K562 (cell line): ENCODE measurements at regions not wholly inside any gene's neighbourhood (a gene's known extent, or its start where the extent isn't known, plus 50 kb on each side); places are given as distances from the start of the nearest gene placed in this dataset.

Source experiments
- ATAC-seq: fragments of 200-7000 bp; cut with Tn5 transposase; 3 replicates; pipeline ENCODE4 v1.9.1; 2020; ENCODE audit warnings: moderate library complexity
- BruUV-seq: library from RNA; stranded (reverse); fragments of 400-500 nt; replicated peaks from 2 replicates; lab custom pipeline; 2021; lab: Mats Ljungman, UMichigan
- CTCF ChIA-PET: fragments of 300-600 bp; formaldehyde crosslinking; extraction: SDS; loops from one replicate; lab custom pipeline; 2021; ENCODE audit warnings: low intra/inter-chr PET ratio; lab: Yijun Ruan, JAX
- POLR2A ChIA-PET: fragments of 300-600, 350-650 bp; sonication (Branson Sonifier 250); formaldehyde crosslinking; extraction: SDS; loops from one replicate; lab custom pipeline; 2021; ENCODE audit warnings: antibody characterized with exemption, inconsistent platforms; lab: Yijun Ruan, JAX
- DNase-seq, 4 experiments: peaks; one replicate each; pipeline versions ENCODE4 v3.0.0 to v3.0.0-alpha.2; 2011 to 2018; ENCODE audit warnings: low spot score in 3 of 4, mixed read lengths in 3 of 4; ENCODE audit errors: extremely low read depth in 1 of 4
- FAIRE-seq: peaks from 2 replicates; lab custom pipeline; 2011; peaks lifted over from hg19 to GRCh38; lab: Jason Lieb, UNC
- H2AFZ ChIP-seq: 2 replicates; pipeline ENCODE4 v1.6.0; 2011; ENCODE audit warnings: low read depth, low read length, control low read depth, inconsistent platforms
- H3K27ac ChIP-seq: fragments of 200-600 bp; 3 replicates; pipeline ENCODE4 v1.8.0; 2011; ENCODE audit warnings: low read depth, mild to moderate bottlenecking, control low read depth, inconsistent platforms, low read length, moderate library complexity, mixed read lengths; ENCODE audit errors: extremely low read depth
- H3K27me3 ChIP-seq, 2 experiments: fragments of 300-600 bp in 1 of 2; 2 replicates in 1 of 2; 3 replicates in 1 of 2; pipeline versions ENCODE4 v1.6.0 to v1.8.0; 2011; ENCODE audit warnings: inconsistent platforms in 2 of 2, low read length in 2 of 2, mild to moderate bottlenecking in 1 of 2, mixed read lengths in 1 of 2, moderate library complexity in 1 of 2; ENCODE audit not compliant: control insufficient read depth in 2 of 2, insufficient read depth in 2 of 2
- H3K36me3 ChIP-seq: fragments of 300-600 bp; 3 replicates; pipeline ENCODE4 v1.8.0; 2011; ENCODE audit warnings: mild to moderate bottlenecking, low read length, inconsistent platforms; ENCODE audit not compliant: control insufficient read depth, insufficient read depth
- H3K4me1 ChIP-seq, 2 experiments: fragments of 200-600 bp in 1 of 2; replicated peaks in 1 of 2; 2 replicates in 1 of 2; 3 replicates in 1 of 2; pipeline versions ENCODE4 v1.5.1 to v1.8.0; 2011; ENCODE audit warnings: inconsistent platforms in 2 of 2, low read length in 2 of 2, mild to moderate bottlenecking in 1 of 2, mixed read lengths in 1 of 2, moderate library complexity in 1 of 2; ENCODE audit not compliant: control insufficient read depth in 2 of 2, insufficient read depth in 2 of 2
- H3K4me2 ChIP-seq: 2 replicates; pipeline ENCODE4 v1.6.1; 2011; ENCODE audit warnings: low read length, control low read depth, inconsistent platforms, mixed read lengths; ENCODE audit not compliant: insufficient read depth
- H3K4me3 ChIP-seq: fragments of 200-600 bp; sonication (generic), shearing (Covaris generic); 2 replicates; pipeline ENCODE4 v1.5.1; 2016; ENCODE audit warnings: control low read depth, inconsistent platforms
- H3K79me2 ChIP-seq: fragments of 200-600 bp; 3 replicates; pipeline ENCODE4 v1.8.0; 2011; ENCODE audit warnings: low read length, inconsistent platforms; ENCODE audit not compliant: control insufficient read depth, insufficient read depth
- H3K9ac ChIP-seq, 2 experiments: 2 replicates each; pipeline versions ENCODE4 v1.6.0 to v1.6.1; 2011; ENCODE audit warnings: low read depth in 2 of 2, low read length in 2 of 2, control low read depth in 1 of 2, inconsistent platforms in 1 of 2, mild to moderate bottlenecking in 1 of 2, mixed read lengths in 1 of 2; ENCODE audit not compliant: insufficient read depth in 1 of 2
- H3K9me1 ChIP-seq: one replicate; pipeline ENCODE4 v1.6.0; 2011; ENCODE audit warnings: inconsistent platforms, mild to moderate bottlenecking, low read length, moderate library complexity; ENCODE audit not compliant: control insufficient read depth, insufficient read depth
- H3K9me3 ChIP-seq: replicated peaks from 2 replicates; pipeline ENCODE4 v1.5.1; 2011; ENCODE audit warnings: low read depth, low read length, inconsistent platforms; ENCODE audit not compliant: control insufficient read depth, insufficient read depth
- H4K20me1 ChIP-seq: replicated peaks from 2 replicates; pipeline ENCODE4 v1.6.1; 2011; ENCODE audit warnings: low read length, inconsistent platforms, mixed read lengths; ENCODE audit not compliant: control insufficient read depth, insufficient read depth
- CBX3 ChIP-seq, 2 experiments: IDR thresholded peaks; 1 replicate in 1 of 2; 2 replicates in 1 of 2; pipeline ENCODE4 v1.6.1; 2012; ENCODE audit warnings: inconsistent platforms in 2 of 2, low read length in 2 of 2, borderline replicate concordance in 1 of 2, control low read depth in 1 of 2
- KLF13 ChIP-seq: fragments of 450-650 bp; IDR thresholded peaks from 2 replicates; pipeline ENCODE4 v1.6.1; 2016; ENCODE audit warnings: missing genetic modification characterization, low read depth, mild to moderate bottlenecking, missing compliant biosample characterization, moderate library complexity, borderline replicate concordance
- POLR2H ChIP-seq: IDR thresholded peaks from 2 replicates; pipeline ENCODE4 v1.6.1; 2016; ENCODE audit warnings: missing genetic modification characterization, low read depth, mild to moderate bottlenecking, control low read depth, missing compliant biosample characterization, moderate library complexity
- PTRF ChIP-seq: fragments of 450-650 bp; IDR thresholded peaks from 2 replicates; pipeline ENCODE4 v1.6.1; 2016; ENCODE audit warnings: mild to moderate bottlenecking, missing genetic modification characterization, missing compliant biosample characterization
- SIN3A ChIP-seq, 2 experiments: fragments of 150-350 bp in 1 of 2; IDR thresholded peaks; 2 replicates each; pipeline ENCODE4 v1.6.1; 2011 to 2016; ENCODE audit warnings: borderline replicate concordance in 2 of 2, low read depth in 2 of 2, low read length in 2 of 2, mild to moderate bottlenecking in 2 of 2, moderate library complexity in 2 of 2; ENCODE audit not compliant: control insufficient read depth in 1 of 2
- ZC3H11A ChIP-seq: IDR thresholded peaks from 2 replicates; pipeline ENCODE4 v1.6.1; 2012; ENCODE audit warnings: low read depth, low read length, improper control_type of control experiment
- ZFPM2 ChIP-seq: fragments of 250-450 bp; sonication (Bioruptor Pico); IDR thresholded peaks from 2 replicates; pipeline ENCODE4 v1.5.1; 2022; ENCODE audit warnings: mild to moderate bottlenecking
- ZNF184 ChIP-seq: sonication (generic); formaldehyde crosslinking; IDR thresholded peaks from 2 replicates; pipeline ENCODE4 v1.5.0; 2020; ENCODE audit warnings: missing genetic modification reagents
- WGBS: fragments of 100-300 bp; shearing (Covaris generic); methylation state at CpG from one replicate; pipeline ENCODE4 v1.1.6; 2016; ENCODE audit warnings: low coverage, mixed read lengths; ENCODE audit not compliant: insufficient coverage; ENCODE audit errors: missing lambda C conversion rate; 5-methylcytosine and 5-hydroxymethylcytosine counted together
- in situ Hi-C: fragments of 300-500 bp; cut with MboI; formaldehyde crosslinking; loops from 4 replicates; pipeline ENCODE4 v1.15.0; 2018; ENCODE audit warnings: inconsistent platforms, mixed read lengths
- intact Hi-C: fragments of 100-400 bp; cut with micrococcal nuclease; formaldehyde crosslinking; loops from 2 replicates; pipeline ENCODE4 v1.14.2; 2022
- TF ChIP-seq, protein P1 (sequence below): fragments of 450-650 bp; IDR thresholded peaks from 2 replicates; pipeline ENCODE4 v1.6.1; 2018; ENCODE audit warnings: mild to moderate bottlenecking, low read depth; ENCODE audit not compliant: partially characterized antibody
- TF ChIP-seq, protein P2 (sequence below): fragments of 450-650 bp; IDR thresholded peaks from 2 replicates; pipeline ENCODE4 v1.6.1; 2016; ENCODE audit warnings: borderline replicate concordance

DNA sequence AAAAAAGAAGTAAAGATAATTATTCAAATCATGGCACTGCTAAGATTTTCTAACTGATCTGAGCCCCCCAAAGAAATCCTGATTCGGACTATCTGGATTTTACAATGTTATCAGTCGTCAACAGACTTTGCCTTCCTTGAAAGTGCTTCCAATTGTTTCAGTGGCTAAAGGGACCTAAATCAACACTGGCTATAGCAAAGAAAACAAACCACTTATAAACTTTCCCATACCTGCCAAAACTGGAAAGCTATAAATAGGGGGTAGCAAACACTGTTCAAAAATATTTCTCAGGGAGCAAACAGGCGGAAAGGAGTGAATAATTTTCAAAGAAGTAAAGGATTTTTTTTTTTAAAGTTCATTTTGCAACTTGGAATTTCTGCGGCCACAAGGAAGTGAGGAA, 105.6 kb upstream of the LIFR start:
- Histone ChIP-seq H3K9me3 (no peaks in the 10 kb centered on the region), H3K27me3 (0 out of 5 replicates have a peak, but pooled peaks cover 0 to 6% of the 10 kb centered on the region in 2 experiments), H3K4me3 (no peak overlapping the region)
- in situ Hi-C loops = loop anchor here (5.0 kb wide), 1 partner anchor 225 kb away; no protein-coding TSS in a partner anchor
- no TSS peak for BruUV-seq
- no peak for ATAC-seq
- TF ChIP-seq POLR2H (tag) = no peak
- TF ChIP-seq KLF13 (tag) = no peak
- TF ChIP-seq PTRF = no peak
- no peak for TF ChIP-seq ZC3H11A
- no peak for TF ChIP-seq ZFPM2
- TF ChIP-seq, protein P1, sequence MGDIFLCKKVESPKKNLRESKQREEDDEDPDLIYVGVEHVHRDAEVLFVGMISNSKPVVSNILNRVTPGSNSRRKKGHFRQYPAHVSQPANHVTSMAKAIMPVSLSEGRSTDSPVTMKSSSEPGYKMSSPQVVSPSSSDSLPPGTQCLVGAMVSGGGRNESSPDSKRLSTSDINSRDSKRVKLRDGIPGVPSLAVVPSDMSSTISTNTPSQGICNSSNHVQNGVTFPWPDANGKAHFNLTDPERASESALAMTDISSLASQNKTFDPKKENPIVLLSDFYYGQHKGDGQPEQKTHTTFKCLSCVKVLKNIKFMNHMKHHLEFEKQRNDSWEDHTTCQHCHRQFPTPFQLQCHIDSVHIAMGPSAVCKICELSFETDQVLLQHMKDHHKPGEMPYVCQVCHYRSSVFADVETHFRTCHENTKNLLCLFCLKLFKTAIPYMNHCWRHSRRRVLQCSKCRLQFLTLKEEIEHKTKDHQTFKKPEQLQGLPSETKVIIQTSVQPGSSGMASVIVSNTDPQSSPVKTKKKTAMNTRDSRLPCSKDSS = no peak
- TF ChIP-seq, protein P2, sequence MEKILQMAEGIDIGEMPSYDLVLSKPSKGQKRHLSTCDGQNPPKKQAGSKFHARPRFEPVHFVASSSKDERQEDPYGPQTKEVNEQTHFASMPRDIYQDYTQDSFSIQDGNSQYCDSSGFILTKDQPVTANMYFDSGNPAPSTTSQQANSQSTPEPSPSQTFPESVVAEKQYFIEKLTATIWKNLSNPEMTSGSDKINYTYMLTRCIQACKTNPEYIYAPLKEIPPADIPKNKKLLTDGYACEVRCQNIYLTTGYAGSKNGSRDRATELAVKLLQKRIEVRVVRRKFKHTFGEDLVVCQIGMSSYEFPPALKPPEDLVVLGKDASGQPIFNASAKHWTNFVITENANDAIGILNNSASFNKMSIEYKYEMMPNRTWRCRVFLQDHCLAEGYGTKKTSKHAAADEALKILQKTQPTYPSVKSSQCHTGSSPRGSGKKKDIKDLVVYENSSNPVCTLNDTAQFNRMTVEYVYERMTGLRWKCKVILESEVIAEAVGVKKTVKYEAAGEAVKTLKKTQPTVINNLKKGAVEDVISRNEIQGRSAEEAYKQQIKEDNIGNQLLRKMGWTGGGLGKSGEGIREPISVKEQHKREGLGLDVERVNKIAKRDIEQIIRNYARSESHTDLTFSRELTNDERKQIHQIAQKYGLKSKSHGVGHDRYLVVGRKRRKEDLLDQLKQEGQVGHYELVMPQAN = no peak
- TF ChIP-seq CBX3 (IDR thresholded peaks at IDR 0.05; ENCODE audit: borderline replicate concordance in 1 of 2, low read length in 2 of 2) = no peak
- no peak for TF ChIP-seq SIN3A (IDR thresholded peaks at IDR 0.05; ENCODE audit: borderline replicate concordance in 2 of 2, control insufficient read depth in 1 of 2, low read depth in 2 of 2, low read length in 2 of 2)
- no peak for TF ChIP-seq ZNF184 (CRISPR knock-in tag)
- TF ChIP-seq, all 486 proteins: peak for 0
- POLR2A ChIA-PET = interaction anchor here (0.9 to 1.7 kb wide), 2 partner anchors 11 to 148 kb away, joined by 3 to 4 read pairs; no protein-coding TSS in a partner anchor
- Histone ChIP-seq H3K4me1 (0 out of 5 replicates have a peak, but pooled peaks cover 3 to 4% of the 10 kb centered on the region in 2 experiments), H3K27ac (no peak overlapping the region), H3K9ac (no peak overlapping the region), H4K20me1 (no peaks in the 10 kb centered on the region), H3K9me1 (no peaks in the 10 kb centered on the region), H3K4me2 (no peak overlapping the region), H3K36me3 (no peaks in the 10 kb centered on the region), H3K79me2 (no peaks in the 10 kb centered on the region), H2AFZ (no peak overlapping the region)
- intact Hi-C loops = no loop called here
- no peak for FAIRE-seq
- 9% methylated on average over 4 of the region's 4 CpGs for WGBS
- CTCF ChIA-PET = no interaction called here
- DNase-seq = no peak
